Stimulated activated CD8-positive, alpha-beta memory T cell treated with anti-CD3 and anti-CD28 coated beads, Interleukin-4, amount 100 ng/mL, for 4 hours (primary cell): ENCODE measurements at regions not wholly inside any gene's neighbourhood (a gene's known extent, or its start where the extent isn't known, plus 50 kb on each side); places are given as distances from the start of the nearest gene placed in this dataset.

Experiments
- DNase-seq, 2 donors: peaks; one replicate each; pipeline ENCODE4 v3.0.0-alpha.2; 2020; ENCODE audit warnings: low read depth in 2 of 2, low spot score in 1 of 2

- DNase-seq, result no peak
These were observed 146.9 kb upstream of the SLC10A2 start for GRCh38 chr13:103213152-103213551.

- DNase-seq, result no peak
These were observed 144.1 kb upstream of the SLC10A2 start for GRCh38 chr13:103210348-103210747.

- DNase-seq, result no peak
These were observed 137.6 kb upstream of the SLC10A2 start for GRCh38 chr13:103203735-103204330.

- no peak for DNase-seq
These were observed 134.1 kb upstream of the SLC10A2 start for GRCh38 chr13:103200118-103200885.

GRCh38 chr13:103199380-103200088 lies 133.3 kb upstream of the SLC10A2 start:
- DNase-seq, result no peak

GRCh38 chr13:103196356-103196755 lies 130.1 kb upstream of the SLC10A2 start:
- DNase-seq, result no peak

GRCh38 chr13:103195762-103196161 lies 129.5 kb upstream of the SLC10A2 start:
- no peak for DNase-seq

GRCh38 chr13:103194871-103195270 lies 128.7 kb upstream of the SLC10A2 start:
- DNase-seq, result no peak

- DNase-seq, result no peak
These were observed 126.4 kb upstream of the SLC10A2 start for GRCh38 chr13:103192511-103193135.

GRCh38 chr13:103190841-103191240 lies 124.6 kb upstream of the SLC10A2 start:
- no peak for DNase-seq

- no peak for DNase-seq
These were observed 122.6 kb upstream of the SLC10A2 start for GRCh38 chr13:103188713-103189326.

- DNase-seq, result no peak
These were observed 121.5 kb upstream of the SLC10A2 start for GRCh38 chr13:103187721-103188156.

- DNase-seq, result no peak
These were observed 118.2 kb upstream of the SLC10A2 start for GRCh38 chr13:103184413-103184812.

- no peak for DNase-seq
These were observed 113.0 kb upstream of the SLC10A2 start for GRCh38 chr13:103178986-103179943.

- DNase-seq, result no peak
These were observed 108.7 kb upstream of the SLC10A2 start for GRCh38 chr13:103174966-103175365.

GRCh38 chr13:103168901-103169508 lies 102.8 kb upstream of the SLC10A2 start:
- no peak for DNase-seq

GRCh38 chr13:103164251-103164650 lies 98.0 kb upstream of the SLC10A2 start:
- DNase-seq, result no peak

GRCh38 chr13:103161476-103161875 lies 95.3 kb upstream of the SLC10A2 start:
- no peak for DNase-seq

- no peak for DNase-seq
These were observed 91.4 kb upstream of the SLC10A2 start for GRCh38 chr13:103157434-103158145.
